H1 (cell line): ENCODE measurements at regions not wholly inside any gene's neighbourhood (a gene's known extent, or its start where the extent isn't known, plus 50 kb on each side); places are given as distances from the start of the nearest gene placed in this dataset.

Experiments used
- CTCF ChIA-PET: fragments of 300-600 bp; sonication (Branson Sonifier 250); formaldehyde crosslinking; loops from one replicate; lab custom pipeline; 2021; ENCODE audit not compliant: partially characterized antibody; lab: Charles Lee
- POLR2A ChIA-PET: fragments of 300-600 bp; sonication (Branson Sonifier 250); formaldehyde crosslinking; loops from one replicate; lab custom pipeline; 2021; ENCODE audit warnings: inconsistent platforms; ENCODE audit not compliant: partially characterized antibody; lab: Charles Lee
- DNase-seq, 2 experiments: peaks; one replicate each; pipeline versions ENCODE4 v3.0.0 to v3.0.0-alpha.2; 2010 to 2022; ENCODE audit warnings: low spot score in 2 of 2, low read depth in 1 of 2, mixed read lengths in 1 of 2
- FAIRE-seq: peaks from 2 replicates; lab custom pipeline; 2011; peaks lifted over from hg19 to GRCh38; lab: Jason Lieb, UNC
- H2AFZ ChIP-seq: 2 replicates; pipeline ENCODE4 v1.8.1; 2012; ENCODE audit warnings: low read length, inconsistent platforms
- H2AK5ac ChIP-seq: 2 replicates; pipeline ENCODE4 v1.6.1; 2013; ENCODE audit warnings: low read depth, low read length
- H2BK120ac ChIP-seq: replicated peaks from 2 replicates; pipeline ENCODE3; 2013; ENCODE audit warnings: low read depth, low read length, inconsistent platforms
- H2BK12ac ChIP-seq: 2 replicates; pipeline ENCODE4 v1.6.1; 2013; ENCODE audit warnings: low read depth, low read length
- H2BK15ac ChIP-seq: 2 replicates; pipeline ENCODE4 v1.6.1; 2013; ENCODE audit warnings: low read length
- H2BK20ac ChIP-seq: 2 replicates; pipeline ENCODE4 v1.6.1; 2013; ENCODE audit warnings: low read length
- H2BK5ac ChIP-seq: 2 replicates; pipeline ENCODE4 v1.6.1; 2013; ENCODE audit warnings: low read depth, low read length
- H3K14ac ChIP-seq: 2 replicates; pipeline ENCODE4 v1.6.1; 2013; ENCODE audit warnings: inconsistent platforms; ENCODE audit not compliant: insufficient read length
- H3K18ac ChIP-seq: 2 replicates; pipeline ENCODE4 v1.6.1; 2013; ENCODE audit warnings: low read length; ENCODE audit errors: extremely low read depth
- H3K23ac ChIP-seq: 2 replicates; pipeline ENCODE4 v1.6.1; 2013; ENCODE audit warnings: inconsistent platforms; ENCODE audit not compliant: insufficient read length
- H3K23me2 ChIP-seq: 2 replicates; pipeline ENCODE4 v1.6.1; 2013; ENCODE audit warnings: low read depth, low read length
- H3K27ac ChIP-seq: 2 replicates; pipeline ENCODE4 v1.6.1; 2011; ENCODE audit warnings: low read depth, low read length, inconsistent platforms
- H3K27me3 ChIP-seq, 4 experiments: replicated peaks in 1 of 4; 1 replicate in 1 of 4; 2 replicates in 3 of 4; pipeline versions ENCODE4 v1.6.1 to v1.8.1; 2011 to 2013; ENCODE audit warnings: low read length in 3 of 4, mild to moderate bottlenecking in 3 of 4, inconsistent platforms in 2 of 4, mixed read lengths in 2 of 4, moderate library complexity in 1 of 4; ENCODE audit not compliant: control insufficient read depth in 3 of 4, insufficient read depth in 3 of 4; ENCODE audit errors: extremely low read depth in 1 of 4
- H3K36me3 ChIP-seq, 4 experiments: 2 replicates each; pipeline versions ENCODE4 v1.6.1 to v1.8.1; 2011 to 2013; ENCODE audit warnings: mild to moderate bottlenecking in 4 of 4, low read length in 3 of 4, moderate library complexity in 2 of 4, control low read depth in 1 of 4, inconsistent platforms in 1 of 4; ENCODE audit not compliant: insufficient read depth in 4 of 4, control insufficient read depth in 2 of 4
- H3K4ac ChIP-seq: replicated peaks from 2 replicates; pipeline ENCODE3; 2013; ENCODE audit warnings: low read length, low read depth, mixed read lengths, inconsistent platforms; ENCODE audit not compliant: insufficient read length
- H3K4me1 ChIP-seq, 4 experiments: replicated peaks in 1 of 4; 1 replicate in 1 of 4; 2 replicates in 3 of 4; pipeline versions ENCODE4 v1.6.1 to v1.8.1; 2011 to 2013; ENCODE audit warnings: low read length in 3 of 4, inconsistent platforms in 2 of 4, mixed read lengths in 1 of 4; ENCODE audit not compliant: insufficient read depth in 4 of 4, control insufficient read depth in 3 of 4
- H3K4me2 ChIP-seq, 2 experiments: 2 replicates each; pipeline versions ENCODE4 v1.6.1 to v1.8.1; 2011 to 2013; ENCODE audit warnings: low read depth in 2 of 2, low read length in 2 of 2, control low read depth in 1 of 2, inconsistent platforms in 1 of 2, mild to moderate bottlenecking in 1 of 2; ENCODE audit not compliant: insufficient read depth in 1 of 2
- H3K4me3 ChIP-seq, 4 experiments: fragments of 200-600, 300-600 bp in 1 of 4; sonication (generic), shearing (Covaris generic), sonication (Bioruptor Twin) in 1 of 4; 2 replicates each; pipeline versions ENCODE4 v1.5.1 to v1.8.1; 2011 to 2016; ENCODE audit warnings: low read length in 4 of 4, low read depth in 3 of 4, control low read depth in 2 of 4, inconsistent platforms in 2 of 4, mild to moderate bottlenecking in 2 of 4, mixed read lengths in 1 of 4, moderate library complexity in 1 of 4; ENCODE audit not compliant: insufficient read depth in 2 of 4; ENCODE audit errors: extremely low read depth in 1 of 4
- H3K56ac ChIP-seq: replicated peaks from 2 replicates; pipeline ENCODE3; 2013; ENCODE audit warnings: low read depth, mild to moderate bottlenecking, mixed read lengths, low read length, inconsistent platforms; ENCODE audit not compliant: insufficient read length
- H3K79me1 ChIP-seq: 2 replicates; pipeline ENCODE4 v1.6.1; 2013; ENCODE audit warnings: low read depth, low read length, control low read depth
- H3K79me2 ChIP-seq, 2 experiments: 2 replicates each; pipeline versions ENCODE4 v1.6.1 to v1.8.1; 2012 to 2013; ENCODE audit warnings: low read length in 2 of 2, mild to moderate bottlenecking in 2 of 2, inconsistent platforms in 1 of 2; ENCODE audit not compliant: insufficient read depth in 2 of 2, control insufficient read depth in 1 of 2
- H3K9ac ChIP-seq, 4 experiments: replicated peaks in 1 of 4; 1 replicate in 1 of 4; 2 replicates in 3 of 4; pipeline versions ENCODE4 v1.6.1 to v1.8.1; 2011 to 2013; ENCODE audit warnings: low read depth in 3 of 4, low read length in 3 of 4, control low read depth in 2 of 4, mild to moderate bottlenecking in 2 of 4, moderate library complexity in 2 of 4, inconsistent platforms in 1 of 4; ENCODE audit errors: extremely low read depth in 1 of 4
- H3K9me3 ChIP-seq, 2 experiments: 2 replicates each; pipeline versions ENCODE4 v1.6.1 to v1.8.1; 2012 to 2013; ENCODE audit warnings: mild to moderate bottlenecking in 2 of 2, moderate library complexity in 2 of 2, control low read depth in 1 of 2, inconsistent platforms in 1 of 2, low read depth in 1 of 2, low read length in 1 of 2, mixed read lengths in 1 of 2; ENCODE audit not compliant: insufficient read depth in 2 of 2
- H4K20me1 ChIP-seq, 2 experiments: replicated peaks in 1 of 2; 2 replicates each; pipeline versions ENCODE3 to v1.8.1; 2011 to 2013; ENCODE audit warnings: inconsistent platforms in 2 of 2, low read length in 2 of 2, mild to moderate bottlenecking in 1 of 2; ENCODE audit not compliant: insufficient read depth in 2 of 2, control insufficient read depth in 1 of 2
- H4K5ac ChIP-seq: 2 replicates; pipeline ENCODE4 v1.6.1; 2013; ENCODE audit warnings: low read length, low read depth, mixed read lengths, inconsistent platforms; ENCODE audit not compliant: insufficient read length
- H4K8ac ChIP-seq: 2 replicates; pipeline ENCODE4 v1.8.0; 2013; ENCODE audit warnings: mild to moderate bottlenecking, moderate library complexity, low read length, inconsistent platforms; ENCODE audit not compliant: insufficient read depth; ENCODE audit errors: extremely low read depth
- H4K91ac ChIP-seq: replicated peaks from 2 replicates; pipeline ENCODE3; 2013; ENCODE audit warnings: low read length, mixed read lengths, inconsistent platforms; ENCODE audit not compliant: insufficient read length
- HDAC2 ChIP-seq, 2 experiments: fragments of 300-600 bp in 1 of 2; sonication (generic) in 1 of 2; IDR thresholded peaks; 2 replicates each; pipeline ENCODE4 v1.6.1; 2011 to 2012; ENCODE audit warnings: low read depth in 2 of 2, low read length in 2 of 2, mild to moderate bottlenecking in 2 of 2, moderate library complexity in 2 of 2, borderline replicate concordance in 1 of 2, inconsistent platforms in 1 of 2
- SP2 ChIP-seq: IDR thresholded peaks from 2 replicates; pipeline ENCODE4 v1.6.1; 2012; ENCODE audit warnings: mild to moderate bottlenecking, low read length, inconsistent platforms

DNA sequence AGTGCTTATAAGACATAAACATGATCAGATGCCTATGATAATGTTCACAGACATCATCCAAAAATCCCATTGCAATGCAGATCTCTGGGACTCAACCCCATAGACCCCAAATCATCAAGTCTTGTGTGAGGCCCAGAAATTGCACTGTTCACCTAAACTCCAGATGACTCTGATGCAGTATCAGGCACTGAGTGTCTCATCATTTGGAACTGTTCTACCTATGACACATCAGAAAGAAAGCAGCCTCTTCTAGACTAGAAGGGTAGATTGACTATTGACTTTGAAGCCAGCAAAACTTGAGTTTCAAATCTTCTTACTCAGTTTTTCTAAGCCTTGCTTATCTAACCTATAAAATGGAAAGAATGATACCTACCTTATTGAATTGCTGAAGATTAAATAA lies 58.7 kb upstream of the PAPPA start:
- CTCF ChIA-PET = interaction anchor here (0.7 to 1.4 kb wide), 3 partner anchors 17 to 501 kb away, joined by 3 read pairs; no protein-coding TSS in a partner anchor
- Histone ChIP-seq H2BK12ac (no peak overlapping the region), H2BK120ac (no peak overlapping the region), H3K14ac (no peak overlapping the region), H3K9me3 (no peaks in the 10 kb centered on the region), H2AFZ (no peak overlapping the region), H2BK15ac (no peak overlapping the region), H3K23me2 (no peaks in the 10 kb centered on the region), H3K4me1 (no peaks in the 10 kb centered on the region), H4K20me1 (no peaks in the 10 kb centered on the region), H2BK20ac (no peak overlapping the region), H4K91ac (no peak overlapping the region), H4K8ac (no peak overlapping the region), H3K9ac (no peak overlapping the region), H3K79me1 (no peaks in the 10 kb centered on the region), H3K36me3 (no peaks in the 10 kb centered on the region), H3K79me2 (no peaks in the 10 kb centered on the region), H3K27me3 (no peaks in the 10 kb centered on the region), H3K23ac (no peak overlapping the region), H3K4ac (no peak overlapping the region), H3K4me3 (no peak overlapping the region)
- POLR2A ChIA-PET = no interaction called here
- FAIRE-seq = no peak
- TF ChIP-seq HDAC2 (IDR thresholded peaks at IDR 0.05; ENCODE audit: borderline replicate concordance in 1 of 2, low read depth in 2 of 2, low read length in 2 of 2) (no peak), SP2 (no peak)
- TF ChIP-seq, all 59 proteins: peak for 0
- Histone ChIP-seq H3K18ac (no peak overlapping the region), H2AK5ac (no peak overlapping the region), H3K56ac (no peak overlapping the region), H3K4me2 (no peak overlapping the region), H4K5ac (no peak overlapping the region), H3K27ac (no peak overlapping the region), H2BK5ac (no peak overlapping the region)
- DNase-seq = no peak
